NCI-H446 treated with DMSO at 0.1 percent for 48 hours (cell line): ENCODE measurements at regions not wholly inside any gene's neighbourhood (a gene's known extent, or its start where the extent isn't known, plus 50 kb on each side); places are given as distances from the start of the nearest gene placed in this dataset.

Experiments used
- DNase-seq: peaks from one replicate; lab custom pipeline; 2025; lab: John Stamatoyannopoulos, UW

- DNase-seq = no peak
These were observed 139.1 kb upstream of the DTNBP1 start for GRCh38 chr6:15801912-15802311.

GRCh38 chr6:15800841-15801617 lies 138.2 kb upstream of the DTNBP1 start:
- no peak for DNase-seq

- no peak for DNase-seq
These were observed 135.9 kb upstream of the DTNBP1 start for GRCh38 chr6:15798533-15799255.

- no peak for DNase-seq
These were observed 134.0 kb upstream of the DTNBP1 start for GRCh38 chr6:15796844-15797243.

- DNase-seq = no peak
These were observed 133.4 kb upstream of the DTNBP1 start for GRCh38 chr6:15796130-15796771.

GRCh38 chr6:15793826-15794225 lies 131.0 kb upstream of the DTNBP1 start:
- DNase-seq = no peak

GRCh38 chr6:15793288-15793687 lies 130.5 kb upstream of the DTNBP1 start:
- DNase-seq = no peak

- no peak for DNase-seq
These were observed 130.0 kb upstream of the DTNBP1 start for GRCh38 chr6:15792842-15793241.

GRCh38 chr6:15791448-15792181 lies 128.8 kb upstream of the DTNBP1 start:
- DNase-seq = no peak

GRCh38 chr6:15790116-15790515 lies 127.3 kb upstream of the DTNBP1 start:
- DNase-seq = no peak

GRCh38 chr6:15786846-15787245 lies 124.0 kb upstream of the DTNBP1 start:
- no peak for DNase-seq

GRCh38 chr6:15783484-15783883 lies 120.7 kb upstream of the DTNBP1 start:
- DNase-seq = no peak

GRCh38 chr6:15781890-15782289 lies 119.1 kb upstream of the DTNBP1 start:
- no peak for DNase-seq

GRCh38 chr6:15781333-15781732 lies 118.5 kb upstream of the DTNBP1 start:
- no peak for DNase-seq

GRCh38 chr6:15780437-15780836 lies 117.6 kb upstream of the DTNBP1 start:
- DNase-seq = no peak

- DNase-seq = no peak
These were observed 116.9 kb upstream of the DTNBP1 start for GRCh38 chr6:15779726-15780125.

GRCh38 chr6:15776458-15776980 lies 113.7 kb upstream of the DTNBP1 start:
- no peak for DNase-seq

GRCh38 chr6:15775741-15776140 lies 112.9 kb upstream of the DTNBP1 start:
- DNase-seq = no peak

GRCh38 chr6:15775076-15775634 lies 112.3 kb upstream of the DTNBP1 start:
- no peak for DNase-seq

- no peak for DNase-seq
These were observed 111.1 kb upstream of the DTNBP1 start for GRCh38 chr6:15773806-15774410.
